ENCODE measurements at regions not wholly inside any gene's neighbourhood (a gene's known extent, or its start where the extent isn't known, plus 50 kb on each side); places are given as distances from the start of the nearest gene placed in this dataset.

- no peak for DNase-seq (ENCODE audit: low spot score)
- 90% methylated on average over 5 of the region's 5 CpGs for WGBS
These were observed 192.5 kb downstream of the KCNA5 start for GRCh38 chr12:5236022-5236640.

GRCh38 chr12:5242440-5242839 lies 189.5 kb upstream of the NTF3 start:
- Histone ChIP-seq H3K4me3 (ENCODE audit: low read depth in 1 of 3, low read length in 3 of 3) (no peak overlapping the region), H3K4me1 (ENCODE audit: control insufficient read depth in 4 of 4, insufficient read depth in 4 of 4, low read length in 3 of 4) (no peaks in the 10 kb centered on the region), H3K9ac (ENCODE audit: low read depth in 1 of 2, low read length in 2 of 2) (no peak overlapping the region), H3K27me3 (ENCODE audit: control insufficient read depth in 4 of 4, insufficient read depth in 4 of 4, low read length in 3 of 4) (no peaks in the 10 kb centered on the region), H3K27ac (ENCODE audit: low read depth in 1 of 2, low read length in 2 of 2) (no peak overlapping the region), H3K9me3 (ENCODE audit: control insufficient read depth in 4 of 4, low read length in 3 of 4) (no peaks in the 10 kb centered on the region), H3K36me3 (ENCODE audit: control insufficient read depth in 4 of 4, insufficient read depth in 3 of 4, low read depth in 1 of 4, low read length in 3 of 4) (no peaks in the 10 kb centered on the region)
- DNase-seq (ENCODE audit: low spot score): no peak
- WGBS: 66% methylated on average over 7 of the region's 7 CpGs
- no peak for TF ChIP-seq YY1 (IDR thresholded peaks at IDR 0.05)
- TF ChIP-seq FOXA1 (IDR thresholded peaks at IDR 0.05): no peak
- no peak for TF ChIP-seq FOXA2 (IDR thresholded peaks at IDR 0.05)
- no peak for TF ChIP-seq HNF4G (IDR thresholded peaks at IDR 0.05)
- no peak for TF ChIP-seq ATF3 (IDR thresholded peaks at IDR 0.05)
- TF ChIP-seq ZBTB33 (IDR thresholded peaks at IDR 0.05): no peak
- no peak for TF ChIP-seq REST (IDR thresholded peaks at IDR 0.05)
- no peak for TF ChIP-seq GABPA (IDR thresholded peaks at IDR 0.05 in 1 of 2, conservative IDR thresholded peaks at IDR 0.05 in 1 of 2)
- no peak for TF ChIP-seq JUND (IDR thresholded peaks at IDR 0.05)

More at GRCh38 chr12:5236022-5236640, 192.5 kb downstream of the KCNA5 start:
- Histone ChIP-seq H3K9ac (ENCODE audit: low read depth in 1 of 2, low read length in 2 of 2) (no peak overlapping the region), H3K4me3 (ENCODE audit: low read depth in 1 of 3, low read length in 3 of 3) (no peak overlapping the region), H3K27me3 (ENCODE audit: control insufficient read depth in 4 of 4, insufficient read depth in 4 of 4, low read length in 3 of 4) (peaks cover 0 to 4% (median 1%) of the 10 kb centered on the region in 4 donors), H3K27ac (ENCODE audit: low read depth in 1 of 2, low read length in 2 of 2) (no peak overlapping the region), H3K36me3 (ENCODE audit: control insufficient read depth in 4 of 4, insufficient read depth in 3 of 4, low read depth in 1 of 4, low read length in 3 of 4) (no peaks in the 10 kb centered on the region), H3K4me1 (ENCODE audit: control insufficient read depth in 4 of 4, insufficient read depth in 4 of 4, low read length in 3 of 4) (no peaks in the 10 kb centered on the region), H3K9me3 (ENCODE audit: control insufficient read depth in 4 of 4, low read length in 3 of 4) (no peaks in the 10 kb centered on the region)
- TF ChIP-seq REST (IDR thresholded peaks at IDR 0.05): no peak
- no peak for TF ChIP-seq SP1 (IDR thresholded peaks at IDR 0.05)
- TF ChIP-seq FOXA2 (IDR thresholded peaks at IDR 0.05): no peak
- no peak for TF ChIP-seq EGR1 (IDR thresholded peaks at IDR 0.05; ENCODE audit: low read depth in 2 of 2)
- TF ChIP-seq RAD21 (IDR thresholded peaks at IDR 0.05): no peak
- TF ChIP-seq NR2F2 (IDR thresholded peaks at IDR 0.05): no peak
- no peak for TF ChIP-seq HNF4G (IDR thresholded peaks at IDR 0.05)
- TF ChIP-seq ATF3 (IDR thresholded peaks at IDR 0.05): no peak
- no peak for TF ChIP-seq ZBTB33 (IDR thresholded peaks at IDR 0.05)
